ENCODE measurements at regions not wholly inside any gene's neighbourhood (a gene's known extent, or its start where the extent isn't known, plus 50 kb on each side); places are given as distances from the start of the nearest gene placed in this dataset.

- TF ChIP-seq CREB1 (IDR thresholded peaks at IDR 0.05; ENCODE audit: low read depth) (no peak), POLR2AphosphoS5 (IDR thresholded peaks at IDR 0.05; ENCODE audit: low read length) (no peak), USF2 (IDR thresholded peaks at IDR 0.05; ENCODE audit: borderline replicate concordance, low read depth, low read length) (no peak), KAT2A (conservative IDR thresholded peaks at IDR 0.05; ENCODE audit: control insufficient read depth, low read depth, low read length) (no peak), BRCA1 (IDR thresholded peaks at IDR 0.05; ENCODE audit: low read depth, low read length) (no peak), EP300 (IDR thresholded peaks at IDR 0.05; ENCODE audit: borderline replicate concordance in 1 of 2, control insufficient read depth in 1 of 2, low read depth in 2 of 2, low read length in 2 of 2) (no peak)
- TF ChIP-seq, protein P1, sequence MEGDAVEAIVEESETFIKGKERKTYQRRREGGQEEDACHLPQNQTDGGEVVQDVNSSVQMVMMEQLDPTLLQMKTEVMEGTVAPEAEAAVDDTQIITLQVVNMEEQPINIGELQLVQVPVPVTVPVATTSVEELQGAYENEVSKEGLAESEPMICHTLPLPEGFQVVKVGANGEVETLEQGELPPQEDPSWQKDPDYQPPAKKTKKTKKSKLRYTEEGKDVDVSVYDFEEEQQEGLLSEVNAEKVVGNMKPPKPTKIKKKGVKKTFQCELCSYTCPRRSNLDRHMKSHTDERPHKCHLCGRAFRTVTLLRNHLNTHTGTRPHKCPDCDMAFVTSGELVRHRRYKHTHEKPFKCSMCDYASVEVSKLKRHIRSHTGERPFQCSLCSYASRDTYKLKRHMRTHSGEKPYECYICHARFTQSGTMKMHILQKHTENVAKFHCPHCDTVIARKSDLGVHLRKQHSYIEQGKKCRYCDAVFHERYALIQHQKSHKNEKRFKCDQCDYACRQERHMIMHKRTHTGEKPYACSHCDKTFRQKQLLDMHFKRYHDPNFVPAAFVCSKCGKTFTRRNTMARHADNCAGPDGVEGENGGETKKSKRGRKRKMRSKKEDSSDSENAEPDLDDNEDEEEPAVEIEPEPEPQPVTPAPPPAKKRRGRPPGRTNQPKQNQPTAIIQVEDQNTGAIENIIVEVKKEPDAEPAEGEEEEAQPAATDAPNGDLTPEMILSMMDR (IDR thresholded peaks at IDR 0.05 in 2 of 3, conservative IDR thresholded peaks at IDR 0.05 in 1 of 3; ENCODE audit: control insufficient read depth in 2 of 3, extremely low read depth in 1 of 3, insufficient read depth in 1 of 3, low read depth in 3 of 3, low read length in 3 of 3), result no peak
These were observed 1459.9 kb downstream of the GRIK2 start for GRCh38 chr6:102853249-102853955.
